ENCODE measurements at regions not wholly inside any gene's neighbourhood (a gene's known extent, or its start where the extent isn't known, plus 50 kb on each side); places are given as distances from the start of the nearest gene placed in this dataset.

DNA sequence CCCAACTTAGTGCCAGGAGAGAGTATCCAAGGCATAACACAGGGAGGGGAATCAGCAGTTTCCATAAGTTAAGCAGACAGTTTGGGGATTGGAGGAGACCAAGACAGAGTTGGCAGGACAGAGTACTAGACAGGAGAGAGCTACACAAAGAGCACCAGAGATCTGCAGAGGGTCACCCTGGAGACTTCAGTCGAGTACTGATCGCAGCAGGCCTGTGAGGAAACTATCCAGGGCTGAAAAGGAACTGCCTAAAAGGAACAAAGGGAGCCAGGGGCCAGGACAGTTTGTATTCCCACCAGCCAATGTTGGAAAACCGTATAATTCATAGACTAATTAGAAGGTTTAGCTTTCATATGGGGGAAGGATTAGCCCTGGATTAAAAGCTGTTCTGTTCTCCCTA is 80.6 kb upstream of the ENPP6 start:
- TF ChIP-seq, protein P1, sequence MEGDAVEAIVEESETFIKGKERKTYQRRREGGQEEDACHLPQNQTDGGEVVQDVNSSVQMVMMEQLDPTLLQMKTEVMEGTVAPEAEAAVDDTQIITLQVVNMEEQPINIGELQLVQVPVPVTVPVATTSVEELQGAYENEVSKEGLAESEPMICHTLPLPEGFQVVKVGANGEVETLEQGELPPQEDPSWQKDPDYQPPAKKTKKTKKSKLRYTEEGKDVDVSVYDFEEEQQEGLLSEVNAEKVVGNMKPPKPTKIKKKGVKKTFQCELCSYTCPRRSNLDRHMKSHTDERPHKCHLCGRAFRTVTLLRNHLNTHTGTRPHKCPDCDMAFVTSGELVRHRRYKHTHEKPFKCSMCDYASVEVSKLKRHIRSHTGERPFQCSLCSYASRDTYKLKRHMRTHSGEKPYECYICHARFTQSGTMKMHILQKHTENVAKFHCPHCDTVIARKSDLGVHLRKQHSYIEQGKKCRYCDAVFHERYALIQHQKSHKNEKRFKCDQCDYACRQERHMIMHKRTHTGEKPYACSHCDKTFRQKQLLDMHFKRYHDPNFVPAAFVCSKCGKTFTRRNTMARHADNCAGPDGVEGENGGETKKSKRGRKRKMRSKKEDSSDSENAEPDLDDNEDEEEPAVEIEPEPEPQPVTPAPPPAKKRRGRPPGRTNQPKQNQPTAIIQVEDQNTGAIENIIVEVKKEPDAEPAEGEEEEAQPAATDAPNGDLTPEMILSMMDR (conservative IDR thresholded peaks at IDR 0.05): no peak
- no peak overlapping the region for H2BK12ac ChIP-seq (ENCODE audit: insufficient read length, low read depth, low read length)
- Mint-ChIP-seq H3K36me3 (ENCODE audit: insufficient read depth in 1 of 3, low read depth in 3 of 3) (0 out of 7 replicates have a peak, but pooled peaks cover 0 to 2% (median 0%) of the 10 kb centered on the region in 3 experiments), H3K4me1 (peaks cover 6 to 12% of the 10 kb centered on the region in 2 experiments; a peak in 3 of 4 replicates), H3K27me3 (ENCODE audit: low read depth) (peaks cover 3% of the 10 kb centered on the region), H3K27ac (peak overlapping the region in 1 of 3 experiments; percentile 61; a peak in 3 of 7 replicates), H3K9me3 (peaks cover 0 to 4% of the 10 kb centered on the region in 2 experiments), H3K4me3 (no peak overlapping the region)
- H4K5ac ChIP-seq (ENCODE audit: insufficient read length, low read depth, low read length): no peak overlapping the region
- no peak overlapping the region for H3K4ac ChIP-seq (ENCODE audit: low read depth, low read length)
- no peak overlapping the region for H3T11ph ChIP-seq (ENCODE audit: low read length)
- no peaks in the 10 kb centered on the region for H3K23me2 ChIP-seq (ENCODE audit: insufficient read length, low read depth, low read length, poor library complexity, severe bottlenecking)
- H3K56ac ChIP-seq (ENCODE audit: insufficient read length, low read depth, low read length): no peak overlapping the region
- no peak for DNase-seq
- no peak overlapping the region for H3K9ac ChIP-seq (ENCODE audit: extremely low read depth, insufficient read length, low read length)
- no peaks in the 10 kb centered on the region for H3K79me1 ChIP-seq (ENCODE audit: insufficient read depth, low read depth, low read length, poor library complexity, severe bottlenecking)
- no peaks in the 10 kb centered on the region for H3K4me1 ChIP-seq (ENCODE audit: insufficient read depth, low read length)
- H2AK5ac ChIP-seq (ENCODE audit: insufficient read length, low read length): no peak overlapping the region
- H2BK5ac ChIP-seq (ENCODE audit: insufficient read length, low read length): no peak overlapping the region
- no peak overlapping the region for H4K91ac ChIP-seq (ENCODE audit: insufficient read length, low read depth, low read length)
- no peak overlapping the region for H4K8ac ChIP-seq (replicated peaks; ENCODE audit: insufficient read length, low read depth, low read length)
- H3K14ac ChIP-seq (ENCODE audit: insufficient read depth, low read length): no peak overlapping the region
- H3K4me2 ChIP-seq (ENCODE audit: insufficient read depth, insufficient read length, low read length): no peak overlapping the region
- no peak overlapping the region for H3K27ac ChIP-seq (ENCODE audit: insufficient read length, low read depth, low read length)
- no peak overlapping the region for H3K18ac ChIP-seq (ENCODE audit: insufficient read length, low read depth, low read length)
- no peaks in the 10 kb centered on the region for H3K27me3 ChIP-seq (ENCODE audit: insufficient read depth, low read length)
- H2BK20ac ChIP-seq (ENCODE audit: low read depth, low read length, poor library complexity, severe bottlenecking): no peak overlapping the region
- H2BK120ac ChIP-seq (ENCODE audit: low read depth, low read length, poor library complexity, severe bottlenecking): no peak overlapping the region
- H2BK15ac ChIP-seq (ENCODE audit: low read depth, low read length): no peak overlapping the region
- no peaks in the 10 kb centered on the region for H3K9me3 ChIP-seq (ENCODE audit: control insufficient read depth, low read depth, low read length)
- H4K20me1 ChIP-seq (ENCODE audit: control insufficient read depth, insufficient read depth, insufficient read length): no peaks in the 10 kb centered on the region
- WGBS (ENCODE audit: extremely low coverage, insufficient read length, low lambda C conversion rate): no CpG with 5 or more reads among the region's 3 CpGs
- no peak overlapping the region for H3K23ac ChIP-seq (ENCODE audit: insufficient read length, low read depth, low read length)
- H2AFZ ChIP-seq (ENCODE audit: low read length): peak overlapping the region; percentile 45
- no peaks in the 10 kb centered on the region for H3K79me2 ChIP-seq (ENCODE audit: insufficient read depth, low read length)
